ENCODE measurements at regions not wholly inside any gene's neighbourhood (a gene's known extent, or its start where the extent isn't known, plus 50 kb on each side); places are given as distances from the start of the nearest gene placed in this dataset.

DNA sequence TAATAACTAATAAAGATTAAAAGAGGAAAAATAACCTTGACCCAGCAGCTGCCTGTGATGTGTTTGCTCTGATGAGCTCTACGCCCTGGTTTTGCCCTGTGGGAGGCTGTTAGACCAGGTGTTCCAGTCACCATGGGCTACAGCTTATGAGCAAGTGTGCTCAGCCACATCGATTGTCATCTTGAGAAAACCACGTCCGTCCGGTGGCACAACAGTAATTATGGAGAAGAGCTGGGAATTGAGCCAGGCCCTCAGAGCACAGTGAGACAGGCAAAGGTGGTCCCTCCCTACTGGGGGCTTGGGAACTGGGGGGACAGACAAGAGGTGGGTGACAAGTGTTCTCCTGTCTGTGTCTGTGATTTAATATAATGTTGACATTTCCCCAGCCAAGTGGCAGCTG lies 420.5 kb downstream of the MATN1 start:
- no peak for TF ChIP-seq CTCF (IDR thresholded peaks at IDR 0.05)
- TF ChIP-seq EZH2 (IDR thresholded peaks at IDR 0.05), result no peak

Data from neural progenitor cell (in vitro differentiated cells).